ENCODE measurements at regions not wholly inside any gene's neighbourhood (a gene's known extent, or its start where the extent isn't known, plus 50 kb on each side); places are given as distances from the start of the nearest gene placed in this dataset.

- Histone ChIP-seq H3K4me1 (ENCODE audit: control insufficient read depth in 3 of 3, insufficient read depth in 2 of 3, low read depth in 1 of 3, low read length in 2 of 3) (no peaks in the 10 kb centered on the region), H3K9me3 (ENCODE audit: control insufficient read depth in 2 of 2, insufficient read depth in 1 of 2, low read depth in 1 of 2, low read length in 1 of 2) (no peaks in the 10 kb centered on the region), H3K27me3 (ENCODE audit: control insufficient read depth in 3 of 3, insufficient read depth in 3 of 3, low read length in 3 of 3) (no peaks in the 10 kb centered on the region), H3K27ac (ENCODE audit: low read depth in 1 of 3, low read length in 2 of 3) (no peak overlapping the region), H3K36me3 (ENCODE audit: control insufficient read depth in 3 of 3, insufficient read depth in 2 of 3, low read depth in 1 of 3, low read length in 3 of 3) (no peaks in the 10 kb centered on the region), H3K4me3 (ENCODE audit: low read depth in 1 of 3, low read length in 3 of 3) (no peak overlapping the region)
- no peak for DNase-seq
- 53 to 78% (median 62%) methylated on average over 5 of the region's 5 CpGs for WGBS, 3 donors
- FAIRE-seq: no peak
Measured at GRCh38 chr11:112632866-112633505, 328.2 kb upstream of the NCAM1 start.

GRCh38 chr11:112634551-112634950 lies 326.7 kb upstream of the NCAM1 start:
- Histone ChIP-seq H3K4me1 (ENCODE audit: control insufficient read depth in 3 of 3, insufficient read depth in 2 of 3, low read depth in 1 of 3, low read length in 2 of 3) (no peaks in the 10 kb centered on the region), H3K4me3 (ENCODE audit: low read depth in 1 of 3, low read length in 3 of 3) (no peak overlapping the region), H3K27ac (ENCODE audit: low read depth in 1 of 3, low read length in 2 of 3) (no peak overlapping the region), H3K36me3 (ENCODE audit: control insufficient read depth in 3 of 3, insufficient read depth in 2 of 3, low read depth in 1 of 3, low read length in 3 of 3) (no peaks in the 10 kb centered on the region), H3K27me3 (ENCODE audit: control insufficient read depth in 3 of 3, insufficient read depth in 3 of 3, low read length in 3 of 3) (no peaks in the 10 kb centered on the region), H3K9me3 (ENCODE audit: control insufficient read depth in 2 of 2, insufficient read depth in 1 of 2, low read depth in 1 of 2, low read length in 1 of 2) (no peaks in the 10 kb centered on the region)
- FAIRE-seq (no peak), DNase-seq (no peak)
- 49 to 58% (median 51%) methylated on average over 6 of the region's 6 CpGs for WGBS, 3 donors

- Histone ChIP-seq H3K36me3 (ENCODE audit: control insufficient read depth in 3 of 3, insufficient read depth in 2 of 3, low read depth in 1 of 3, low read length in 3 of 3) (no peaks in the 10 kb centered on the region), H3K4me3 (ENCODE audit: low read depth in 1 of 3, low read length in 3 of 3) (no peak overlapping the region), H3K9me3 (ENCODE audit: control insufficient read depth in 2 of 2, insufficient read depth in 1 of 2, low read depth in 1 of 2, low read length in 1 of 2) (no peaks in the 10 kb centered on the region), H3K27ac (ENCODE audit: low read depth in 1 of 3, low read length in 2 of 3) (no peak overlapping the region), H3K27me3 (ENCODE audit: control insufficient read depth in 3 of 3, insufficient read depth in 3 of 3, low read length in 3 of 3) (no peaks in the 10 kb centered on the region), H3K4me1 (ENCODE audit: control insufficient read depth in 3 of 3, insufficient read depth in 2 of 3, low read depth in 1 of 3, low read length in 2 of 3) (no peaks in the 10 kb centered on the region)
- DNase-seq (no peak), FAIRE-seq (no peak)
- WGBS, 3 donors: 51 to 52% (median 51%) methylated on average over 8 of the region's 8 CpGs
Measured at GRCh38 chr11:112634995-112635737, 326.1 kb upstream of the NCAM1 start.

- H3K4me3 ChIP-seq (ENCODE audit: low read depth in 1 of 3, low read length in 3 of 3): no peak overlapping the region
- no peak for FAIRE-seq
- H3K9me3 ChIP-seq (ENCODE audit: control insufficient read depth in 2 of 2, insufficient read depth in 1 of 2, low read depth in 1 of 2, low read length in 1 of 2): no peaks in the 10 kb centered on the region
Measured at GRCh38 chr11:112637076-112637475, 324.1 kb upstream of the NCAM1 start.

GRCh38 chr11:112637876-112638275 lies 323.3 kb upstream of the NCAM1 start:
- no peak for FAIRE-seq
- H3K4me1 ChIP-seq (ENCODE audit: control insufficient read depth in 3 of 3, insufficient read depth in 2 of 3, low read depth in 1 of 3, low read length in 2 of 3): no peaks in the 10 kb centered on the region
- H3K36me3 ChIP-seq (ENCODE audit: control insufficient read depth in 3 of 3, insufficient read depth in 2 of 3, low read depth in 1 of 3, low read length in 3 of 3): no peaks in the 10 kb centered on the region
- no peaks in the 10 kb centered on the region for H3K27me3 ChIP-seq (ENCODE audit: control insufficient read depth in 3 of 3, insufficient read depth in 3 of 3, low read length in 3 of 3)
- peaks cover 0 to 3% of the 10 kb centered on the region in 2 donors for H3K9me3 ChIP-seq (ENCODE audit: control insufficient read depth in 2 of 2, insufficient read depth in 1 of 2, low read depth in 1 of 2, low read length in 1 of 2)
- DNase-seq: no peak
- no peak overlapping the region for H3K4me3 ChIP-seq (ENCODE audit: low read depth in 1 of 3, low read length in 3 of 3)
- no peak overlapping the region for H3K27ac ChIP-seq (ENCODE audit: low read depth in 1 of 3, low read length in 2 of 3)

More at GRCh38 chr11:112637076-112637475, 324.1 kb upstream of the NCAM1 start:
- H3K27me3 ChIP-seq (ENCODE audit: control insufficient read depth in 3 of 3, insufficient read depth in 3 of 3, low read length in 3 of 3): no peaks in the 10 kb centered on the region
- no peaks in the 10 kb centered on the region for H3K36me3 ChIP-seq (ENCODE audit: control insufficient read depth in 3 of 3, insufficient read depth in 2 of 3, low read depth in 1 of 3, low read length in 3 of 3)
- no peaks in the 10 kb centered on the region for H3K4me1 ChIP-seq (ENCODE audit: control insufficient read depth in 3 of 3, insufficient read depth in 2 of 3, low read depth in 1 of 3, low read length in 2 of 3)
- 67 to 77% (median 76%) methylated on average over 2 of the region's 2 CpGs for WGBS, 3 donors
- H3K27ac ChIP-seq (ENCODE audit: low read depth in 1 of 3, low read length in 2 of 3): no peak overlapping the region
- DNase-seq: no peak

GRCh38 chr11:112639469-112639868 lies 321.8 kb upstream of the NCAM1 start:
- peaks cover 0 to 5% of the 10 kb centered on the region in 2 donors for H3K9me3 ChIP-seq (ENCODE audit: control insufficient read depth in 2 of 2, insufficient read depth in 1 of 2, low read depth in 1 of 2, low read length in 1 of 2)
- H3K27me3 ChIP-seq (ENCODE audit: control insufficient read depth in 3 of 3, insufficient read depth in 3 of 3, low read length in 3 of 3): no peaks in the 10 kb centered on the region
- FAIRE-seq: no peak
- H3K27ac ChIP-seq (ENCODE audit: low read depth in 1 of 3, low read length in 2 of 3): no peak overlapping the region
- no peak for DNase-seq
- H3K4me3 ChIP-seq (ENCODE audit: low read depth in 1 of 3, low read length in 3 of 3): no peak overlapping the region
- H3K36me3 ChIP-seq (ENCODE audit: control insufficient read depth in 3 of 3, insufficient read depth in 2 of 3, low read depth in 1 of 3, low read length in 3 of 3): no peaks in the 10 kb centered on the region
- H3K4me1 ChIP-seq (ENCODE audit: control insufficient read depth in 3 of 3, insufficient read depth in 2 of 3, low read depth in 1 of 3, low read length in 2 of 3): no peaks in the 10 kb centered on the region

GRCh38 chr11:112643416-112643815 lies 317.8 kb upstream of the NCAM1 start:
- no peaks in the 10 kb centered on the region for H3K27me3 ChIP-seq (ENCODE audit: control insufficient read depth in 3 of 3, insufficient read depth in 3 of 3, low read length in 3 of 3)
- H3K27ac ChIP-seq (ENCODE audit: low read depth in 1 of 3, low read length in 2 of 3): no peak overlapping the region
- H3K4me3 ChIP-seq (ENCODE audit: low read depth in 1 of 3, low read length in 3 of 3): no peak overlapping the region
- H3K4me1 ChIP-seq (ENCODE audit: control insufficient read depth in 3 of 3, insufficient read depth in 2 of 3, low read depth in 1 of 3, low read length in 2 of 3): no peaks in the 10 kb centered on the region
- peaks cover 0 to 7% of the 10 kb centered on the region in 2 donors for H3K9me3 ChIP-seq (ENCODE audit: control insufficient read depth in 2 of 2, insufficient read depth in 1 of 2, low read depth in 1 of 2, low read length in 1 of 2)
- DNase-seq (no peak), FAIRE-seq (no peak)
- no peaks in the 10 kb centered on the region for H3K36me3 ChIP-seq (ENCODE audit: control insufficient read depth in 3 of 3, insufficient read depth in 2 of 3, low read depth in 1 of 3, low read length in 3 of 3)

- WGBS, 3 donors: 73 to 79% (median 75%) methylated on average over 5 of the region's 5 CpGs
- H3K4me3 ChIP-seq (ENCODE audit: low read depth in 1 of 3, low read length in 3 of 3): no peak overlapping the region
- no peaks in the 10 kb centered on the region for H3K27me3 ChIP-seq (ENCODE audit: control insufficient read depth in 3 of 3, insufficient read depth in 3 of 3, low read length in 3 of 3)
- FAIRE-seq (no peak), DNase-seq (no peak)
- peaks cover 0 to 7% of the 10 kb centered on the region in 2 donors for H3K9me3 ChIP-seq (ENCODE audit: control insufficient read depth in 2 of 2, insufficient read depth in 1 of 2, low read depth in 1 of 2, low read length in 1 of 2)
- no peak overlapping the region for H3K27ac ChIP-seq (ENCODE audit: low read depth in 1 of 3, low read length in 2 of 3)
- H3K36me3 ChIP-seq (ENCODE audit: control insufficient read depth in 3 of 3, insufficient read depth in 2 of 3, low read depth in 1 of 3, low read length in 3 of 3): no peaks in the 10 kb centered on the region
- H3K4me1 ChIP-seq (ENCODE audit: control insufficient read depth in 3 of 3, insufficient read depth in 2 of 3, low read depth in 1 of 3, low read length in 2 of 3): no peaks in the 10 kb centered on the region
Measured at GRCh38 chr11:112644410-112645131, 316.6 kb upstream of the NCAM1 start.
